Stimulated activated naive CD8-positive, alpha-beta T cell treated with anti-CD3 and anti-CD28 coated beads, Interleukin-15, amount 100 ng/mL, for 72 hours (primary cell): ENCODE measurements at regions not wholly inside any gene's neighbourhood (a gene's known extent, or its start where the extent isn't known, plus 50 kb on each side); places are given as distances from the start of the nearest gene placed in this dataset.

Source experiments
- ATAC-seq: fragments of 150-1000 bp; cut with Tn5 transposase; 2 replicates; pipeline ENCODE4 v1.10.0; 2021; ENCODE audit warnings: mild to moderate bottlenecking, moderate library complexity
- DNase-seq, 2 donors: peaks; one replicate each; pipeline ENCODE4 v3.0.0; 2021 to 2022
- H3K27ac Mint-ChIP-seq, 2 donors: one replicate each; pipeline ENCODE4 v1.8.0; 2022; ENCODE audit warnings: mild to moderate bottlenecking in 2 of 2, mixed read lengths in 2 of 2, moderate library complexity in 2 of 2
- H3K27me3 Mint-ChIP-seq: one replicate; pipeline ENCODE4 v1.8.0; 2022; ENCODE audit warnings: mixed read lengths
- H3K4me1 Mint-ChIP-seq: one replicate; pipeline ENCODE4 v1.8.0; 2022; ENCODE audit warnings: mild to moderate bottlenecking, mixed read lengths
- H3K4me3 Mint-ChIP-seq, 2 donors: one replicate each; pipeline ENCODE4 v1.8.0; 2022; ENCODE audit warnings: mild to moderate bottlenecking in 2 of 2, mixed read lengths in 2 of 2, moderate library complexity in 1 of 2
- H3K9me3 Mint-ChIP-seq, 2 donors: one replicate each; pipeline ENCODE4 v1.8.0; 2022; ENCODE audit warnings: mixed read lengths in 2 of 2

DNA sequence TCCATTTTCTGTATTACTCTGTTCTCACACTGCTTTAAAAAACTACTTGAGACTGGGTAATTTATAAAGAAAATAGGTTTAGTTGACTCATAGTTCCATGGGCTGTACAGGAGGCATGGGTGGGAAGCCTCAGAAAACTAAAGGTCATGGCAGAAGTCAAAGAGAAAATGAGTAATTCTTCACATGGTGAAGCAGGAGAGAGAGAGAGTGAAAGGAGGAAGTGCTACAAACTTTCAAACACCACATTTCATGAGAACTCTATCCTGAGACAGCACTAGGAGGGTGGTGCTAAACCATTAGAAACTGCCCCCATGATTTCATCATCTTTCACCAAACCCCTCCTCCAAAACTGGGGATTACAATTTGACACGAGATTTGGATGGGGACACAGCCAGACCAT is 108.0 kb upstream of the PBDC1 start:
- Mint-ChIP-seq H3K4me3 (peak overlapping the region in 1 of 2 donors; percentile 4), H3K27ac (peak overlapping the region in 1 of 2 donors; percentile 35), H3K27me3 (no peaks in the 10 kb centered on the region), H3K9me3 (no peaks in the 10 kb centered on the region), H3K4me1 (peaks cover 10% of the 10 kb centered on the region)
- DNase-seq (peak in 1 of 2 donors; percentile 0), ATAC-seq (peak; percentile 85)

DNA sequence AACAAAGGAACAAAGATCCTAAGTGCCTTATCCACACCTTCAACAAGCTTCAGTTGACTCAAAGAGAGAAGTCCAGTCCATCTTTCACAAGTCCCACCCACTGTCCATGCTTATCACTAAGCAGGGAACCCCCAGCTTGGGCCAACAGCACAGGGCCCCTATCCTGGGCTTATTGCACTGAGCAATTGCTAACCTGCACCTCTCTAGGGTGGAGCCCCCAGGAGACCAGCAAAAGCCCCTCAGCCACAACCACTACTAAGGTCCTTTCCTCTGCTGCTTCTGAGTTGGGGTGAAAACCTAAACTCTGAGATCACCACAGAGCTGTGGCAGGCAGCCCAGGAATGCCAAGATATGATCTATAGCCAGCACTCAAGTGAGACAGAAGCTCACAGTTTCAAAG is 96.7 kb upstream of the PBDC1 start:
- Mint-ChIP-seq H3K9me3 (no peaks in the 10 kb centered on the region), H3K27me3 (peaks cover 10% of the 10 kb centered on the region), H3K27ac (no peak overlapping the region), H3K4me1 (no peaks in the 10 kb centered on the region), H3K4me3 (no peak overlapping the region)
- DNase-seq (peak in 1 of 2 donors; percentile 12), ATAC-seq (peak; percentile 75)

DNA sequence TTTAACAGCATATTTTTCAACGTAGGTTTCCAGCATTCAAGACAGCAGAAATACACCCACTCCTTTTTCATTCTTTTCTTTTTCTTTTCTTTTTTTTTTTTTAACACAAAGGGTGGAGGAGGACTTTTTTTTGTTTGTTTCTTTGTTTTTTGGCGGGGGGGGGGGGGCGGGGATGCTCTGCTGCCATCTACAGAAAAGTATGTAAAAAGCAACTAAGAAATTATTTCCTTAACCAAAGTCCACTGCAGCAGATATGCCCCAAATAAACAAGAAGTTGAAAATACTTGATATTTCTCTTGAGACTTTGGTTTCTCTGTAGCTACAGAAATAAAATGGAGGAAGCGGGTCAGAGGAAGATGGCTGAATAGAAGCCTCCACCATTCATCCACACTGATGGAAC is 63.2 kb upstream of the PBDC1 start:
- no peaks in the 10 kb centered on the region for H3K9me3 Mint-ChIP-seq
- H3K27me3 Mint-ChIP-seq: no peaks in the 10 kb centered on the region
- no peak for DNase-seq
- no peak overlapping the region for H3K4me3 Mint-ChIP-seq
- H3K27ac Mint-ChIP-seq: no peak overlapping the region
- H3K4me1 Mint-ChIP-seq: no peaks in the 10 kb centered on the region
- ATAC-seq: no peak
